ENCODE measurements at regions not wholly inside any gene's neighbourhood (a gene's known extent, or its start where the extent isn't known, plus 50 kb on each side); places are given as distances from the start of the nearest gene placed in this dataset.

DNA sequence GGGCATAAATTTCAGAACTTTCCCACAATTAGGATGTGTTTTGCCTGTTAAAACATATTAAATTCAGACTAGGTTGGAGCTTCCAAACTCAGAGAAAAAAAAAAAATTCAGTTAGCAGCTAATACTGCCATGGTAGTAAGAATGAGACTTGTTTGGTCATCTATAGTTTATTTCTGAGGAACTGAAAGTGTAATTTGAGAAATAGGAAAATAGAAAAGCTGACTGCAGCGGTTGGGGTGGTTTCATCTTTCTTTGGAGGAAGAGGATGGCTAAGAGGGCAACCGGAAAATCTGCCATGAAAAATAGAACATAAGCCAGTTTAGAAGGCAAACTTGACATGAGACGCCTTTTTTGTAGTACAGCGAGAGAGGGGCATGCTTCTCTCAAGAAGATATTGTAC is 371.2 kb upstream of the ROBO2 start:
- Histone ChIP-seq H3K9me3 (no peaks in the 10 kb centered on the region), H3K4me3 (no peak overlapping the region), H3K36me3 (no peaks in the 10 kb centered on the region), H3K27ac (no peak overlapping the region), H3K4me1 (no peaks in the 10 kb centered on the region), H3K27me3 (ENCODE audit: low read depth) (no peaks in the 10 kb centered on the region)
- TF ChIP-seq, protein P1, sequence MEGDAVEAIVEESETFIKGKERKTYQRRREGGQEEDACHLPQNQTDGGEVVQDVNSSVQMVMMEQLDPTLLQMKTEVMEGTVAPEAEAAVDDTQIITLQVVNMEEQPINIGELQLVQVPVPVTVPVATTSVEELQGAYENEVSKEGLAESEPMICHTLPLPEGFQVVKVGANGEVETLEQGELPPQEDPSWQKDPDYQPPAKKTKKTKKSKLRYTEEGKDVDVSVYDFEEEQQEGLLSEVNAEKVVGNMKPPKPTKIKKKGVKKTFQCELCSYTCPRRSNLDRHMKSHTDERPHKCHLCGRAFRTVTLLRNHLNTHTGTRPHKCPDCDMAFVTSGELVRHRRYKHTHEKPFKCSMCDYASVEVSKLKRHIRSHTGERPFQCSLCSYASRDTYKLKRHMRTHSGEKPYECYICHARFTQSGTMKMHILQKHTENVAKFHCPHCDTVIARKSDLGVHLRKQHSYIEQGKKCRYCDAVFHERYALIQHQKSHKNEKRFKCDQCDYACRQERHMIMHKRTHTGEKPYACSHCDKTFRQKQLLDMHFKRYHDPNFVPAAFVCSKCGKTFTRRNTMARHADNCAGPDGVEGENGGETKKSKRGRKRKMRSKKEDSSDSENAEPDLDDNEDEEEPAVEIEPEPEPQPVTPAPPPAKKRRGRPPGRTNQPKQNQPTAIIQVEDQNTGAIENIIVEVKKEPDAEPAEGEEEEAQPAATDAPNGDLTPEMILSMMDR (IDR thresholded peaks at IDR 0.05) = no peak
- no peak for ATAC-seq
- intact Hi-C loops (cut with DNase I) = no loop called here
- no peak for DNase-seq

DNA sequence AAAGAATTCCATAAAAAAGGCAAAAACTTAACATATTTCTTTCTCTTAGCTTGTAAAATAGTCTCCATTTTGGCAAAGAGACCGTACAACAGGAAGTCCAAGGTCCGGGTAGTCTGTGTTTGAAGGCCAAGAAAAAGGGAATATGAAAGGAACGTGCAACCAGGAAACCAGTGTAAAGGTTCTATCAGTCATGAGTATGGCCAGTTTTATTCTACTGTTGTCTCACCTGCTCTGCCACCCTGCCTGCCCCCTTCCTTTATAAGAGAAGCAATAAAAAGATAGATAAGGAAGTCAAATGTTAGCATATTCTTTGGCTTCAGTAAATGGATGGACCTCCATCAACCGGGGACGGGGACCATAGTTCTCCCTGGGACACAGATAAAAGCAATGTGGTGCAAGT is 370.6 kb upstream of the ROBO2 start:
- TF ChIP-seq, protein P1 (IDR thresholded peaks at IDR 0.05) = no peak
- DNase-seq = no peak
- ATAC-seq = no peak
- intact Hi-C loops (cut with DNase I) = no loop called here
- no peaks in the 10 kb centered on the region for H3K4me1 ChIP-seq
- no peak overlapping the region for H3K4me3 ChIP-seq
- H3K36me3 ChIP-seq = no peaks in the 10 kb centered on the region
- no peak overlapping the region for H3K27ac ChIP-seq
- H3K27me3 ChIP-seq (ENCODE audit: low read depth) = no peaks in the 10 kb centered on the region
- no peaks in the 10 kb centered on the region for H3K9me3 ChIP-seq

DNA sequence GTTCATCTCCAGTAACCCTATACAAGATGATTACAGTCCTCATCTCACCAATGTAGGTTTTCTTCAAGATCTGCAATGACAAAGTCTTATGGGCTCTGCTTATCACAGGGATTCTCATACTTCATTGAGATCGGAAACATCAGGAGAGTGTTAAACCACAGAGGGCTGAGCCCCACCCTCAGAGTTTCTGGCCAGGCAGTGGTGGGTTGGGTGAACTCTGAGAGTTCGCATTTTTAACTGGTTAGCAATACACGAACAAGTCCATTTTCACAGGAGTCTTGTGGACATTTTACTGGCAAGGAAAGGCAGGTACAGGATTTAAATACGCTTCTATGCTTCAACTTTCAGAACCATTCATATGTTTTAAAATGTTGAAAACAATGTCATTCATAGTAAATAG is 366.7 kb upstream of the ROBO2 start:
- DNase-seq = no peak
- no peaks in the 10 kb centered on the region for H3K27me3 ChIP-seq (ENCODE audit: low read depth)
- no peaks in the 10 kb centered on the region for H3K4me1 ChIP-seq
- no peak overlapping the region for H3K4me3 ChIP-seq
- TF ChIP-seq, protein P1 (IDR thresholded peaks at IDR 0.05) = no peak
- H3K36me3 ChIP-seq = no peaks in the 10 kb centered on the region
- H3K9me3 ChIP-seq = no peaks in the 10 kb centered on the region
- intact Hi-C loops (cut with DNase I) = no loop called here
- H3K27ac ChIP-seq = no peak overlapping the region
- no peak for ATAC-seq

DNA sequence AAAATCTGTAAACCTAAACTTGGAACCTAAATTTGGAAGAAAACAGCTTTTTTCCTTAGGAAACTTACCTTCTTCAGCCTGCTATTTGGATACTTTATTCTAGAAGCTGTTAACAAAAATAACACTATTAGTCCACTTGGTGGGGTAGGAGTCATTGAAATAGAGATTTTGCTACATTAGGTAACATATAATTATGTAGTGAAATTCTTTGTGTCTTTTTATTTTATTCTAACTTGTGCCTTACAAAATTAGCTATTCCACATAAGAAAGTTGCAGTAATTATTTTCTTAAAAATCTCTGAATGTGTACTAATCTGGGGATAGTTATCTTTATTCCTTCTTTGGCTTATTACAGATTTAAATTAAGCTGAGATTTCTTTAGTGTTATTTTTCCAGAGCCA is 360.4 kb upstream of the ROBO2 start:
- intact Hi-C loops (cut with DNase I) = no loop called here
- no peak overlapping the region for H3K27ac ChIP-seq
- no peak overlapping the region for H3K4me3 ChIP-seq
- TF ChIP-seq, protein P1 (IDR thresholded peaks at IDR 0.05) = no peak
- DNase-seq (no peak), ATAC-seq (no peak)
- no peaks in the 10 kb centered on the region for H3K36me3 ChIP-seq
- H3K9me3 ChIP-seq = no peaks in the 10 kb centered on the region
- no peaks in the 10 kb centered on the region for H3K27me3 ChIP-seq (ENCODE audit: low read depth)
- no peaks in the 10 kb centered on the region for H3K4me1 ChIP-seq

DNA sequence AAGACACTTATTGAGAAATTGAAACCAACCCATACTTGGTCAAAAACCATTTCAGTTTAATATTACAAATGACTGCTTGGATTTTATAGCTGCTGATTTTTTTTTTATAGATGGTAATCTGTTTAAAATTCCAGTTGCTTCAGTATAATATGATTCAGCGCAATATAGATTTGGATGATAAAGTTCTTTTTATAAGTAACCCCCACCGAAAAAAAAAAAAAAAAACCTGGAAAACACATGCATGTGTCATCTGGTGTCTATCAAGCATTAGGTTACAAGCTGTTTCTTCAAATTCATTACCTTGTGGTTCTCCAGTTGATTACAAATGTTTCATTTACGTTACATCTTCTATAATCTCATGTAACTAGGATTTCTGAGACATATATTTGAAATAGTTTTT is 356.6 kb upstream of the ROBO2 start:
- Histone ChIP-seq H3K9me3 (no peaks in the 10 kb centered on the region), H3K36me3 (no peaks in the 10 kb centered on the region), H3K27ac (no peak overlapping the region), H3K4me3 (no peak overlapping the region), H3K4me1 (no peaks in the 10 kb centered on the region), H3K27me3 (ENCODE audit: low read depth) (no peaks in the 10 kb centered on the region)
- ATAC-seq (no peak), DNase-seq (no peak)
- intact Hi-C loops (cut with DNase I) = no loop called here
- TF ChIP-seq, protein P1 (IDR thresholded peaks at IDR 0.05) = no peak

DNA sequence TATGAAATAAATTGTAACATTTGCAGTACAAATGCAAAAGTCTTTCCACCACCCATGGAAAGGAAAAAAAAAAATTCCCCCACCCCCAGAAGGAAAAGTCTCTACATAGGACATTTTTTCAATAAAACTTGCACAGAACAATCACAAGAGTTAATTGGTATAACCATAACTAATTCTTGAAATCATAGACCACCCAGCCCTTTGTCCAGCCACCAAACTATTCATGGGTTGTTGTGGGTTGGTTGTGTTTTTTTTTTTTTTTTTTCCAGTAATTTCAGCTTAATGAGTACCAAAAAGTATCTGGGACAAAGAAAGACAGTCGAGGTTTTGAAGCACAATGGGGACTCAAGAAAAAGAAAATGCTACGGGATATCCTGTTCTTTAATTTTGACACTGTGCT is 355.0 kb upstream of the ROBO2 start:
- Histone ChIP-seq H3K4me1 (no peaks in the 10 kb centered on the region), H3K36me3 (no peaks in the 10 kb centered on the region), H3K9me3 (no peaks in the 10 kb centered on the region), H3K4me3 (no peak overlapping the region), H3K27ac (no peak overlapping the region), H3K27me3 (ENCODE audit: low read depth) (no peaks in the 10 kb centered on the region)
- intact Hi-C loops (cut with DNase I) = no loop called here
- DNase-seq (no peak), ATAC-seq (no peak)
- TF ChIP-seq, protein P1 (IDR thresholded peaks at IDR 0.05) = no peak

Data from lower lobe of right lung (tissue), 2 donors.